SJCRH30 (cell line): ENCODE measurements at regions not wholly inside any gene's neighbourhood (a gene's known extent, or its start where the extent isn't known, plus 50 kb on each side); places are given as distances from the start of the nearest gene placed in this dataset.
A peak's percentile ranks its signal among the peaks of the same experiment; 100 is the strongest.

Experiments used
- DNase-seq, 2 experiments: peaks; one replicate each; pipeline ENCODE4 v3.0.0-alpha.2; 2015 to 2020
- H3K27ac ChIP-seq: fragments of 250-450 bp; sonication (Bioruptor Pico); 2 replicates; pipeline ENCODE4 v1.5.1; 2020; ENCODE audit warnings: mild to moderate bottlenecking, moderate library complexity
- H3K27me3 ChIP-seq: fragments of 250-450 bp; sonication (Bioruptor Pico); 2 replicates; pipeline ENCODE4 v1.5.1; 2020; ENCODE audit warnings: mild to moderate bottlenecking, moderate library complexity
- H3K36me3 ChIP-seq: fragments of 250-450 bp; sonication (Bioruptor Pico); 2 replicates; pipeline ENCODE4 v1.5.1; 2020; ENCODE audit warnings: mild to moderate bottlenecking, moderate library complexity
- H3K4me1 ChIP-seq: fragments of 250-450 bp; sonication (Bioruptor Pico); 2 replicates; pipeline ENCODE4 v1.5.1; 2020; ENCODE audit warnings: mild to moderate bottlenecking, moderate library complexity
- H3K4me3 ChIP-seq: fragments of 250-450 bp; sonication (Bioruptor Pico); 2 replicates; pipeline ENCODE4 v1.5.1; 2020; ENCODE audit warnings: mild to moderate bottlenecking, moderate library complexity
- H3K9me3 ChIP-seq: fragments of 250-450 bp; sonication (Bioruptor Pico); replicated peaks from 2 replicates; pipeline ENCODE4 v1.5.1; 2020; ENCODE audit warnings: mild to moderate bottlenecking, moderate library complexity

- Histone ChIP-seq H3K36me3 (no peaks in the 10 kb centered on the region), H3K27me3 (no peaks in the 10 kb centered on the region), H3K4me1 (no peaks in the 10 kb centered on the region), H3K4me3 (no peak overlapping the region), H3K9me3 (no peaks in the 10 kb centered on the region), H3K27ac (no peak overlapping the region)
- no peak for DNase-seq
Measured at GRCh38 chr2:108067820-108068405, 81.6 kb downstream of the SLC5A7 start.

- H3K36me3 ChIP-seq, result no peaks in the 10 kb centered on the region
- no peak overlapping the region for H3K27ac ChIP-seq
- no peak overlapping the region for H3K4me3 ChIP-seq
Measured at GRCh38 chr2:108069515-108070310, 83.4 kb downstream of the SLC5A7 start.

DNA sequence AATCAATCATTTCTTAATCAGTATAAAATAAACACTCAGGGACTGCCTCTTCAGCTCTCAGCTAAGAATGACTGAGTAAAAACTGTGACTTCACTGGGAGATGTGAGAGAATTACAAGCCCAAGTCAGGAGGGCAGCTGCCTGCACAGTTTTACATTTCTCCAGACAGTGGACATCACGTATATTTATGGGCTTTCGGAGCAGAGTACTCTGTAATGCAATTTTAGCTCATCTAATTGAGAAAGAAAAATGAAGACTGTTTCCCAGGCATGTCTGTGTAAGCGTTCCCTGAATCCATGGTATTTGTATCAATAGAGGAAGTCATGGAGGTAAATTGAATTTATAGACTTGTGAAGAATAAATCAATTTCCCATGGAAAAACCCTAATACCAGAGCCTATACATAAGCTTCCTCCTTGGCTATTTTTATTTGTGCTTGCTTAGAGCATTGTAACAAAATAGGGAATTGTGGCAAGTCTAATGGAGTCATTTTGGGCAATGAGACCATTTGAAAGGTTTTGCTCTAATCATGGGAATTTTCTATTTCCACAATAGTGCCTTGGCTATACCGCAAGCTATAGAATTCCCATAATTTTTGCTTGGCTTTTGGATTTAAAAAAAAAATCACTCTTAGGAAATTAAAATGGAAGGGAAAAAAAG is 87.2 kb downstream of the SLC5A7 start:
- no peaks in the 10 kb centered on the region for H3K4me1 ChIP-seq
- no peaks in the 10 kb centered on the region for H3K36me3 ChIP-seq
- no peak for DNase-seq
- H3K27ac ChIP-seq, result no peak overlapping the region
- H3K27me3 ChIP-seq, result 0 out of 2 replicates have a peak, but pooled peaks cover 6% of the 10 kb centered on the region
- no peaks in the 10 kb centered on the region for H3K9me3 ChIP-seq
- H3K4me3 ChIP-seq, result no peak overlapping the region

More at GRCh38 chr2:108069515-108070310, 83.4 kb downstream of the SLC5A7 start:
- DNase-seq, result no peak
- no peaks in the 10 kb centered on the region for H3K9me3 ChIP-seq
- H3K4me1 ChIP-seq, result no peaks in the 10 kb centered on the region
- no peaks in the 10 kb centered on the region for H3K27me3 ChIP-seq

GRCh38 chr2:108074150-108074549 is 87.8 kb downstream of the SLC5A7 start:
- Histone ChIP-seq H3K27ac (no peak overlapping the region), H3K4me3 (no peak overlapping the region), H3K27me3 (0 out of 2 replicates have a peak, but pooled peaks cover 6% of the 10 kb centered on the region), H3K4me1 (no peaks in the 10 kb centered on the region), H3K9me3 (no peaks in the 10 kb centered on the region), H3K36me3 (no peaks in the 10 kb centered on the region)
- DNase-seq, result no peak

GRCh38 chr2:108074946-108075345 is 88.6 kb downstream of the SLC5A7 start:
- H3K36me3 ChIP-seq, result no peaks in the 10 kb centered on the region

DNA sequence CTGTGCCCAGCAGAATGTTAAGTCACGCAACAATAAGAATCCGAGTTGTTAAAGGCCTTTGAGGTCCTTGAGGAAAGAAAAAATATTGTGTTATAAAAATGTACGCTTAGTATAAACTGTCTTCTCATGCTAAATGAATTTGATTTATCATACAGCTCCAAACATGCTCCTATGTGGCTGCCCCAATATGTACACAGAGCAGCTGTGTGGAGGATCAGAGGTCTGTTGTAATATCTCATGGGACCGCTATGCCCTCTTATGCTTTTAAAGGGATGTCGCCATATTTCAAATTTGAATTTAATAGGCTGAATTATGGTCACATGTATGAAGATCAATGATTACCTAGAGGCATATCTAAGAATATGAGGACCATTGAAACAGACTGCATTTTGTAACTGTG is 90.2 kb downstream of the SLC5A7 start:
- H3K27ac ChIP-seq, result no peak overlapping the region

More at GRCh38 chr2:108074946-108075345, 88.6 kb downstream of the SLC5A7 start:
- no peak for DNase-seq
- no peaks in the 10 kb centered on the region for H3K9me3 ChIP-seq
- 0 out of 2 replicates have a peak, but pooled peaks cover 6% of the 10 kb centered on the region for H3K27me3 ChIP-seq
- H3K27ac ChIP-seq, result no peak overlapping the region
- H3K4me1 ChIP-seq, result no peaks in the 10 kb centered on the region
- H3K4me3 ChIP-seq, result no peak overlapping the region

DNA sequence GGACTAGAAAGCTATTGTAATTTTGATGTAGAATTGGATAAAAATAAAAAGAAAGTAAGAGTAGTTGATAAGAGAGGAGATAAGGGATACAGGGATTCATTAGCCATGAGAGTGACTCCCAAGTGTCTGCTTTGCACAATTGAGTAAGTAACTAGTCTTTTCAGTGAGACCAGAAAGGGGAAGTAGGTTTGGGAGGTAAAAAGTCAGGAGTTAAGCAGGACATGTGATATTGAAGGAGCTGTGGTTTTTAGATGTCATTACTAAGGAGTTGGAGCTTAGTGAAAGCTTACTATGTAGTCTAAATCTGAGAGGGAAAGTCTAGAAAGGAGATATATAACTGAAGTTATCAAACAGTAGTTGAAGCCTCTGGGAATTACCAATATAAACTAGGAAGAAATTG is 93.4 kb downstream of the SLC5A7 start:
- DNase-seq, result no peak
- Histone ChIP-seq H3K9me3 (no peaks in the 10 kb centered on the region), H3K4me1 (no peaks in the 10 kb centered on the region)

More for the DNA sequence above, 90.2 kb downstream of the SLC5A7 start:
- Histone ChIP-seq H3K36me3 (no peaks in the 10 kb centered on the region), H3K27me3 (0 out of 2 replicates have a peak, but pooled peaks cover 6% of the 10 kb centered on the region), H3K4me1 (no peaks in the 10 kb centered on the region), H3K9me3 (no peaks in the 10 kb centered on the region), H3K4me3 (no peak overlapping the region)
- DNase-seq, result no peak

DNA sequence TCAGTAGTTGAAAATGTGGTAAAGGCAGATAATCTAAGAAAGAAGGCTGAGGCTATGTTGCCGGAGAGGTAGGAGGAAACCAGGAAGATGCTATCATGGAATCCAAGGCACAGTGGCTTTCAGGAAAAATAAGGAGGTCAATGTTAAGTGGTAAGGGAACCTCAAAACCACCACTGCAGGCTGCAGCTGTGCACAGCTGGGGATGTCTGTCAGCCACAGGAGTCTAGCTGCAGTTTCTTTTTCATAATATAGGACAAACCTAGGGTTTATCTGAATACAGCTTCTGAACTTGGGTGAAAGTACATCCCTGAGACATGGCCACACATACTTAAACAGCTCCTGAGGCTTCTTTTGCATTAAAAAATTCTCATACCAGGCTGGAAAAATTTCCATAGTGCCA is 93.9 kb downstream of the SLC5A7 start:
- no peaks in the 10 kb centered on the region for H3K9me3 ChIP-seq
- H3K27ac ChIP-seq, result no peak overlapping the region
- H3K27me3 ChIP-seq, result 0 out of 2 replicates have a peak, but pooled peaks cover 6% of the 10 kb centered on the region
- H3K36me3 ChIP-seq, result no peaks in the 10 kb centered on the region
- no peak overlapping the region for H3K4me3 ChIP-seq
- peak in 1 of 2 experiments; percentile 24 for DNase-seq
- no peaks in the 10 kb centered on the region for H3K4me1 ChIP-seq

More for the DNA sequence above, 93.4 kb downstream of the SLC5A7 start:
- no peak overlapping the region for H3K4me3 ChIP-seq
- H3K36me3 ChIP-seq, result no peaks in the 10 kb centered on the region
- H3K27me3 ChIP-seq, result 0 out of 2 replicates have a peak, but pooled peaks cover 6% of the 10 kb centered on the region
- no peak overlapping the region for H3K27ac ChIP-seq

DNA sequence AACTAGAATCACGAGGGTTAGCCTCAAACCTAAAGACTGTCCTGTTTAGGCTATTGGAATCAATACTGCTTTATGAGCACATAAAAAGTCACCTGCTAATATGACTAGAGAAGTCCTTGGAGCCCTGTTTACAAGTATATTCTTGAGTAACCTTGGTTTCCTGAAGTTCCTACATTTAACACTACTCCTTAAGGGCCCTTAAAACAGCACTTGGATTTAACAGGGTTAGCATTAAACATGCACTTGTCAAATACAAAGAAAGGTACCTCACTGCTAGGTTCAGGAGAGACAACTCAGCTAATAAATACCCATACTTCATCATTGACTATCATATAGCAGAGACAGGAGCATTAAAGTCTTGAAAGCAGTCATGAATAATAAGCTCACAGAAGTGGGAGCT is 96.7 kb downstream of the SLC5A7 start:
- DNase-seq, result no peak
- H3K27ac ChIP-seq, result no peak overlapping the region
- no peaks in the 10 kb centered on the region for H3K36me3 ChIP-seq
- H3K4me3 ChIP-seq, result no peak overlapping the region
- H3K4me1 ChIP-seq, result no peaks in the 10 kb centered on the region
- H3K9me3 ChIP-seq, result no peaks in the 10 kb centered on the region
- no peaks in the 10 kb centered on the region for H3K27me3 ChIP-seq

- Histone ChIP-seq H3K9me3 (no peaks in the 10 kb centered on the region), H3K27me3 (no peaks in the 10 kb centered on the region), H3K36me3 (no peaks in the 10 kb centered on the region), H3K4me3 (no peak overlapping the region), H3K4me1 (no peaks in the 10 kb centered on the region), H3K27ac (no peak overlapping the region)
- DNase-seq, result no peak
Measured at GRCh38 chr2:108084311-108084710, 98.0 kb downstream of the SLC5A7 start.

DNA sequence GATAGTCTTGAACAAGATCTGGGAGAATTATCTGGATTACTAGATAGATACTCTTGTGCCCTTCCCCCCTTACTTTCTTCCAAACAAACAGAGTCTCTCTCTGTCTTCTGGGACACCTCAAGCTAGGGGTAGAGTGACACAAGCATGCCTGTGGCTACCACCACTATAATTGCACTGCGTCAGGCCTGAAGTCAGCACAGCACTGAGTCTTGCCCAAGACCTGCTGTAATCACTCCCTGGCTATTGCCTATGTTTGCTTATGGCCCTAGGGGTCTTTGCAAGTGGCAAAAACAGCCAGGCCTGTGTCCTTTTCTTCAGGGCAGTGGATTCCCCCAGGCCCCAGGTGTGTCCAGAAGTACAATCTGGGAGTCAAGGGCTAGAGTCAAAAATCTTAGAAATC is 106.6 kb downstream of the SLC5A7 start:
- no peaks in the 10 kb centered on the region for H3K9me3 ChIP-seq
- H3K4me1 ChIP-seq, result no peaks in the 10 kb centered on the region
- no peak for DNase-seq

GRCh38 chr2:108101481-108101880 is 115.2 kb downstream of the SLC5A7 start:
- Histone ChIP-seq H3K4me3 (no peak overlapping the region), H3K27ac (no peak overlapping the region), H3K9me3 (no peaks in the 10 kb centered on the region), H3K4me1 (no peaks in the 10 kb centered on the region), H3K36me3 (no peaks in the 10 kb centered on the region), H3K27me3 (no peaks in the 10 kb centered on the region)
- DNase-seq, result no peak

More for the DNA sequence above, 106.6 kb downstream of the SLC5A7 start:
- Histone ChIP-seq H3K27ac (no peak overlapping the region), H3K27me3 (no peaks in the 10 kb centered on the region), H3K36me3 (no peaks in the 10 kb centered on the region), H3K4me3 (no peak overlapping the region)

DNA sequence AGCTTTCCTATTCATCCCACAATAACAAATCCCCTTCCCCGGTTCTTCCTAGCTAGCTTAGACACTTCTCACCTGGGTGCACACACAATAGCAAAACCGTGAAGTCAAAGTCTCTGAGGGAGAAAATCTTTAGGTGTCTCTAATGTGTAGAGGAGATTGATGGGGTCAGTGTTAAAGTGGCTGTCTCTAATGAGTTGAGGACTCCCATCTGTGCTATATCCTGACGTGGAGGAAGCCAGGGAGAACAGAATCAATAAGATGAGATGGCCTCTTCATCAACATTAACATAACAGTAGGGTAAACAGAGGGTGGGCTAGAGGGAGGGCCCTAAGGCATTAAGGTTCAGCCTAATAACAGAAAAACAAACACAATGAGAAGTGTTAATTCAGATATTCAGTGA is 120.4 kb downstream of the SLC5A7 start:
- Histone ChIP-seq H3K27ac (no peak overlapping the region), H3K4me1 (no peaks in the 10 kb centered on the region), H3K27me3 (no peaks in the 10 kb centered on the region), H3K9me3 (no peaks in the 10 kb centered on the region), H3K4me3 (no peak overlapping the region), H3K36me3 (no peaks in the 10 kb centered on the region)
- DNase-seq, result no peak

DNA sequence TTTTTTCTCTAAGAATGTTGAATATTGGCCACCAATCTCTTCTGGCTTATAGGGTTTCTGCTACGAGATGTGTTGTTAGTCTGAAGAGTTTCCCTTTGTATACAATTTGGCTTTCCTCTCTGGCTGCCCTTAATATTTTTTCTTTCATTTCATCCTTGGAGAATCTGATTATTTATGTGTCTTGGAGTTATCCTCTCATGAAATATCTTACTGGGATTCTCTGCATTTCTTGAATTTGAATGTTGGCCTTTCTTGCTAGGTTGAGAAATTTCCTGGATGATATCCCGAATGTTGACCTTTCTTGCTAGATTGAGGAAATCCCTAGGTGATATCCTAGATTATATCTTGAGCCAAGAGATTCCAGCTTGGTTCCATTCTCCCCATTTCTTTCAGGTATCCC is 125.6 kb downstream of the SLC5A7 start:
- no peak overlapping the region for H3K4me3 ChIP-seq
- no peaks in the 10 kb centered on the region for H3K4me1 ChIP-seq
- no peaks in the 10 kb centered on the region for H3K27me3 ChIP-seq
- no peak overlapping the region for H3K27ac ChIP-seq
- no peaks in the 10 kb centered on the region for H3K36me3 ChIP-seq
- H3K9me3 ChIP-seq, result no peaks in the 10 kb centered on the region
- no peak for DNase-seq

- Histone ChIP-seq H3K4me3 (no peak overlapping the region), H3K36me3 (no peaks in the 10 kb centered on the region), H3K27me3 (no peaks in the 10 kb centered on the region), H3K9me3 (no peaks in the 10 kb centered on the region), H3K27ac (no peak overlapping the region), H3K4me1 (no peaks in the 10 kb centered on the region)
- DNase-seq, result no peak
Measured at GRCh38 chr2:108115868-108116267, 123.9 kb upstream of the SULT1C3 start.
